ENCODE measurements at regions not wholly inside any gene's neighbourhood (a gene's known extent, or its start where the extent isn't known, plus 50 kb on each side); places are given as distances from the start of the nearest gene placed in this dataset.
"Not testable (repeated sequence)": the region's sequence is repeated elsewhere in the genome, so short reads cannot be mapped to it uniquely, and the experiment has no call there.

DNA sequence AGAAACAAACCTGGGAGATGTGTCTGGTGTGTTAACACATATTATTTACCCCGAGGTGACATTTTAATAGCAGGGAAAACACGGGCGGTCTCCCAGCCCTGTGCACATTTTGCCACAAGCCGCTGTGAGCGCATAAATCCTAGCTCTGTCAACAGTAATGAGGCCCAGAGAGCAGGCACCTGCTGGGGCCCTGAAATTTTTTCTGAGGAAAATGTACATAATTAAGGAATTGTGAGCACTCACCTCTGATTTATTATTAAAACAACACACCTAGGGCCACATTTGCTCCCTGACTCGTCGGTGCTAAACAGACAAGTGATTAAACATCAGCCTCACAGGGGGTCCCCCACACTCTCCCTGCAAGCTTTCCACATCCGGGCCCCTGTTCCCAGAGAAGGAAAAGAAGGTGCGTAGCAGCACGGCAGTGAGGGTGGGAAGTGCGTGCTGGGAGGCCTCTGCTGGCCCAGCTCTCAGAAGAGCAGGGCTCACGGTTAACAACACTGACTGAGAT, 616.3 kb downstream of the UQCRFS1 start:
- Histone ChIP-seq H3K4me3 (ENCODE audit: low read length) (no peak overlapping the region), H4K5ac (ENCODE audit: low read length) (no peak overlapping the region), H3K18ac (ENCODE audit: low read length) (no peak overlapping the region), H3K9ac (ENCODE audit: low read length) (no peak overlapping the region), H2AK5ac (ENCODE audit: low read length) (no peak overlapping the region), H3K4me1 (ENCODE audit: control insufficient read depth, low read depth, low read length) (no peaks in the 10 kb centered on the region), H2BK15ac (replicated peaks; ENCODE audit: low read depth) (no peak overlapping the region), H3K56ac (ENCODE audit: low read length) (no peak overlapping the region), H3K27ac (ENCODE audit: low read depth, low read length) (no peak overlapping the region), H3K79me1 (ENCODE audit: low read length) (no peaks in the 10 kb centered on the region), H4K8ac (ENCODE audit: low read depth, low read length) (no peak overlapping the region), H3K4me2 (ENCODE audit: low read length) (no peak overlapping the region), H3K79me2 (ENCODE audit: control insufficient read depth, insufficient read depth, low read length) (no peaks in the 10 kb centered on the region), H3K4ac (ENCODE audit: low read depth, low read length) (no peak overlapping the region), H2BK120ac (ENCODE audit: low read depth, low read length) (no peak overlapping the region), H3K27me3 (ENCODE audit: insufficient read depth, low read length, poor library complexity) (no peaks in the 10 kb centered on the region), H2BK5ac (ENCODE audit: low read length) (no peak overlapping the region), H3K23ac (ENCODE audit: low read length) (no peak overlapping the region), H3K36me3 (ENCODE audit: control insufficient read depth, insufficient read depth, low read length) (no peaks in the 10 kb centered on the region)
- no peak for DNase-seq
- no CpG with 5 or more reads among the region's 12 CpGs for WGBS (ENCODE audit: extremely low coverage, insufficient coverage, low lambda C conversion rate)

DNA sequence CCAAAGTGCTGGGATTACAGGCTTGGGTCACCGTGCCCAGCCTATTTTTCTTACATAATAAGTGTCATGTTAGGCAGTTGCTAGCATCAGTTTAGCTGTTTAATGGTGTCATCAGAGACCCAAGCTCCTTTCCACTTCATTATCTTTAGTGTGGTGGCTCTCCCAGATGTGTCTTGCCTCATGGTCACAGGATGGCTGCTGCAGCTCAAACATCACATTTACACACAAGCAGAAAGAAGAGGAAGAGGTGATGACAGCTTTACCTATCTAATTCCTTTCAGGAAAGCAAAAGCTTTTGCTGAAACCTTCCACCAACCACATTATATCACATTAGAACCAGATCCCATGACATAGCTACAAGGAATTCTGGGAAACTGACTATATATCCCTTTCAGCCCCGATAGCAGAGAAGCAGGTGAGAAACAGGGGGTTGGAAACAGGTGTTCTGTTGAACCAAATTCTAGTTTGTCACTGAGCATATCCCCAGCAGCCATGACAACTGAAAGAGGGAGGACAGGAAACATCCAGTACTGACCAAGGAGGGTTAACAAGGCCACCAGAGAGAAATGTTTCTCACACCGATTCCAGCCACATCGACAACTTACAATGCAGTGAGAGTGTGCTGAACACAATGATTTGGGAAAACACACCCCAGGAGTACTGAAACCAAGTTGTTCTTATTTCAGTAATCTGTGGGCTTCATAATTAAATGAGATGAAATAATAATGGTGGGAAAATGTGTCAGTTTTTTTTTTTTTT, 617.0 kb downstream of the UQCRFS1 start:
- H3K56ac ChIP-seq (ENCODE audit: low read length), result no peak overlapping the region
- H3K9ac ChIP-seq (ENCODE audit: low read length), result no peak overlapping the region
- no peak overlapping the region for H3K4me3 ChIP-seq (ENCODE audit: low read length)
- no peak overlapping the region for H3K18ac ChIP-seq (ENCODE audit: low read length)
- no peak overlapping the region for H3K27ac ChIP-seq (ENCODE audit: low read depth, low read length)
- no peaks in the 10 kb centered on the region for H3K79me1 ChIP-seq (ENCODE audit: low read length)
- no peaks in the 10 kb centered on the region for H3K79me2 ChIP-seq (ENCODE audit: control insufficient read depth, insufficient read depth, low read length)
- H3K27me3 ChIP-seq (ENCODE audit: insufficient read depth, low read length, poor library complexity), result no peaks in the 10 kb centered on the region
- H4K5ac ChIP-seq (ENCODE audit: low read length), result no peak overlapping the region
- H2BK5ac ChIP-seq (ENCODE audit: low read length), result no peak overlapping the region
- no peak overlapping the region for H3K23ac ChIP-seq (ENCODE audit: low read length)
- H3K36me3 ChIP-seq (ENCODE audit: control insufficient read depth, insufficient read depth, low read length), result no peaks in the 10 kb centered on the region
- no peak overlapping the region for H2BK120ac ChIP-seq (ENCODE audit: low read depth, low read length)
- no CpG with 5 or more reads among the region's 4 CpGs for WGBS (ENCODE audit: extremely low coverage, insufficient coverage, low lambda C conversion rate)
- H2BK15ac ChIP-seq (replicated peaks; ENCODE audit: low read depth), result no peak overlapping the region
- H3K4ac ChIP-seq (ENCODE audit: low read depth, low read length), result no peak overlapping the region
- H3K4me1 ChIP-seq (ENCODE audit: control insufficient read depth, low read depth, low read length), result no peaks in the 10 kb centered on the region
- H2AK5ac ChIP-seq (ENCODE audit: low read length), result no peak overlapping the region
- DNase-seq, result no peak
- no peak overlapping the region for H3K4me2 ChIP-seq (ENCODE audit: low read length)
- H4K8ac ChIP-seq (ENCODE audit: low read depth, low read length), result no peak overlapping the region

DNA sequence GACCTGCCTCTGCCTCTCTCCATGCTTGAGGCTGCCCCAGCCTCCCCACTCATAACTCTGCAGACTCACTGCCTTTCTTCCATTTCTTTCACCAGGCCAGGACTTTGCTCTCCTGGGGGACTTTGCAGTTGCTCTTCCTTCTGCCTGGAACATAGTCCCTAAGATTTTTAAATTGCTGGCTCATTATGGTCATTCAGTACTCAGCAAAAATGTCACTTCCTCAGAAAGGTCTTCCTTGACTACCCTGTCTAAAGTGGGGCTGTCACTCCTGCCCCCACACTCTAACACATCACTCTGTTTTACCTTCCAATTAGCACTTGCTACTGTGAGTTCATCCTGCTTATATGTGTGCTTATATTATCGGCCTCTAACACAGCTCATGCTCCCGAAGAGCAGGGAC, 618.2 kb downstream of the UQCRFS1 start:
- no peak for DNase-seq
- H3K36me3 ChIP-seq (ENCODE audit: control insufficient read depth, insufficient read depth, low read length), result no peaks in the 10 kb centered on the region
- H3K27me3 ChIP-seq (ENCODE audit: insufficient read depth, low read length, poor library complexity), result no peaks in the 10 kb centered on the region
- H4K8ac ChIP-seq (ENCODE audit: low read depth, low read length), result no peak overlapping the region
- H3K18ac ChIP-seq (ENCODE audit: low read length), result no peak overlapping the region
- no peak overlapping the region for H3K4ac ChIP-seq (ENCODE audit: low read depth, low read length)
- no peak overlapping the region for H3K23ac ChIP-seq (ENCODE audit: low read length)
- no CpG with 5 or more reads among the region's 2 CpGs for WGBS (ENCODE audit: extremely low coverage, insufficient coverage, low lambda C conversion rate)
- no peak overlapping the region for H2AK5ac ChIP-seq (ENCODE audit: low read length)
- no peak overlapping the region for H3K4me2 ChIP-seq (ENCODE audit: low read length)
- H3K27ac ChIP-seq (ENCODE audit: low read depth, low read length), result no peak overlapping the region
- H2BK15ac ChIP-seq (replicated peaks; ENCODE audit: low read depth), result no peak overlapping the region
- no peak overlapping the region for H4K5ac ChIP-seq (ENCODE audit: low read length)
- no peak overlapping the region for H2BK120ac ChIP-seq (ENCODE audit: low read depth, low read length)
- H3K4me3 ChIP-seq (ENCODE audit: low read length), result no peak overlapping the region
- no peak overlapping the region for H3K56ac ChIP-seq (ENCODE audit: low read length)
- no peak overlapping the region for H2BK5ac ChIP-seq (ENCODE audit: low read length)
- no peaks in the 10 kb centered on the region for H3K79me1 ChIP-seq (ENCODE audit: low read length)
- no peaks in the 10 kb centered on the region for H3K79me2 ChIP-seq (ENCODE audit: control insufficient read depth, insufficient read depth, low read length)
- no peak overlapping the region for H3K9ac ChIP-seq (ENCODE audit: low read length)
- no peaks in the 10 kb centered on the region for H3K4me1 ChIP-seq (ENCODE audit: control insufficient read depth, low read depth, low read length)

DNA sequence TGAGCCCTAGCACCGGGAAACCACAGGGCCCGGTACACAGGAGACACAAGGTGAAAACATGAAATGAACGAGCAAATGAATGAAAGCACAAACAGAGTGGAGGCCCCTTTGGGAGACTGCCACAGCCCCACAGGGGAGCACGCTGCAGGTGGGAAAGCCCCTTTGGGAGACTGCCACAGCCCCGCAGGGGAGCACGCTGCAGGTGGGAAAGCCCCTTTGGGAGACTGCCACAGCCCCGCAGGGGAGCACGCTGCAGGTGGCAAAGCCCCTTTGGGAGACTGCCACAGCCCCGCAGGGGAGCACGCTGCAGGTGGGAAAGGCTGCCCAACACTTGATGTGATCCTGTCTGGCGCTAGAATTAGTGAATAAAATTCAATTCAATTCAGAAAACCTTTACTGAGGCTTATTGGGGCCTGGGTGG, 623.0 kb downstream of the UQCRFS1 start:
- not testable (repeated sequence) for H3K4ac ChIP-seq (ENCODE audit: low read depth, low read length); H3K9ac ChIP-seq (ENCODE audit: low read length); H2AK5ac ChIP-seq (ENCODE audit: low read length); H2BK120ac ChIP-seq (ENCODE audit: low read depth, low read length); H2BK15ac ChIP-seq (replicated peaks; ENCODE audit: low read depth); H3K4me3 ChIP-seq (ENCODE audit: low read length); H3K23ac ChIP-seq (ENCODE audit: low read length); H3K79me2 ChIP-seq (ENCODE audit: control insufficient read depth, insufficient read depth, low read length); H3K56ac ChIP-seq (ENCODE audit: low read length); H3K36me3 ChIP-seq (ENCODE audit: control insufficient read depth, insufficient read depth, low read length); H4K8ac ChIP-seq (ENCODE audit: low read depth, low read length); DNase-seq; H2BK5ac ChIP-seq (ENCODE audit: low read length); H4K5ac ChIP-seq (ENCODE audit: low read length); H3K4me1 ChIP-seq (ENCODE audit: control insufficient read depth, low read depth, low read length); H3K4me2 ChIP-seq (ENCODE audit: low read length); H3K18ac ChIP-seq (ENCODE audit: low read length); H3K27ac ChIP-seq (ENCODE audit: low read depth, low read length); H3K27me3 ChIP-seq (ENCODE audit: insufficient read depth, low read length, poor library complexity); H3K79me1 ChIP-seq (ENCODE audit: low read length)
- no CpG with 5 or more reads among the region's 11 CpGs for WGBS (ENCODE audit: extremely low coverage, insufficient coverage, low lambda C conversion rate)

DNA sequence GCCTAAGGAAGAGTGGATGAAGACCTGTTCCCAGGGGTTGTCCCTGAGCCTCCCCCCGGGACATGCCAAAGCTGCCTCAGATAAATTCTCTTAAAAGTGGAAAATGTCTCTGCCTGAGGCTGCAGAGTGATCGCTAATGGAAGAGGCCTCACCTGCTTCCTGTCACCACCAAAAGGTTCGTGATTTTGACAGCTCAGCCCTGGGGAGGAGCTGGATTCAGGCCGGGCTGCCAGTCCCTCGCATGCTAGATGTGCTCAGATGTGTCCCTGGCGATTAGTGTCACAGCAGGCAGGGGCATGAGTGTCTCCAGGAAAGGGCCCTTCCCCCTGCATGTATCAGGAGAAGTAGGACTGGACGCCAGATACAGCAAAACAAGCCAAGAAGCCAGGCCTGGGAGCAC, 626.5 kb downstream of the UQCRFS1 start:
- Histone ChIP-seq H4K8ac (ENCODE audit: low read depth, low read length) (no peak overlapping the region), H3K4me2 (ENCODE audit: low read length) (no peak overlapping the region), H3K36me3 (ENCODE audit: control insufficient read depth, insufficient read depth, low read length) (no peaks in the 10 kb centered on the region), H2BK5ac (ENCODE audit: low read length) (no peak overlapping the region), H3K4ac (ENCODE audit: low read depth, low read length) (no peak overlapping the region), H2BK120ac (ENCODE audit: low read depth, low read length) (no peak overlapping the region), H2BK15ac (replicated peaks; ENCODE audit: low read depth) (no peak overlapping the region), H3K56ac (ENCODE audit: low read length) (no peak overlapping the region), H3K23ac (ENCODE audit: low read length) (no peak overlapping the region), H3K9ac (ENCODE audit: low read length) (no peak overlapping the region), H3K27me3 (ENCODE audit: insufficient read depth, low read length, poor library complexity) (no peaks in the 10 kb centered on the region), H2AK5ac (ENCODE audit: low read length) (no peak overlapping the region), H4K5ac (ENCODE audit: low read length) (no peak overlapping the region), H3K79me1 (ENCODE audit: low read length) (no peaks in the 10 kb centered on the region), H3K27ac (ENCODE audit: low read depth, low read length) (no peak overlapping the region), H3K4me3 (ENCODE audit: low read length) (no peak overlapping the region), H3K79me2 (ENCODE audit: control insufficient read depth, insufficient read depth, low read length) (no peaks in the 10 kb centered on the region), H3K4me1 (ENCODE audit: control insufficient read depth, low read depth, low read length) (peaks cover 3% of the 10 kb centered on the region), H3K18ac (ENCODE audit: low read length) (no peak overlapping the region)
- no CpG with 5 or more reads among the region's 7 CpGs for WGBS (ENCODE audit: extremely low coverage, insufficient coverage, low lambda C conversion rate)
- DNase-seq, result peak; percentile 17

DNA sequence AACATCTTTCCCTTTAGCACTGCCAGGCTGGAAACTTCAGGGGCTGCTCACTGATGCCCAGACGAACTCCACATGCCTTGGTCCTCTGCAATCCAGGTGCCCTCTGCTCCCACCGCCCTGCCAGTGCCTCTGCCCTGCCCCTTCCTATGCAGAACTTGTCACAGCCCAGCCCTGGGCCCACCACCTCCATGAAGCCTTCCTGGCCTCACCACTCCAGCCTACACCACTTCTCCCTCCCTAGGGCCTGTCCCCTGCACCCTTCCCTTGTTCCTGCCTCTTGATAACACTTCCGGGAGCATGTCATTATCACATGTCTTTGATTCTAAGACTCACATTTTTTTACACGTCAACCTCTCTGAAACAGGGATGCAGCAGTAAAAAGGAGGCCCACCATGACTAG, 627.2 kb downstream of the UQCRFS1 start:
- WGBS (ENCODE audit: extremely low coverage, insufficient coverage, low lambda C conversion rate), result no CpG with 5 or more reads among the region's 4 CpGs
- no peak overlapping the region for H3K27ac ChIP-seq (ENCODE audit: low read depth, low read length)
- no peak overlapping the region for H3K4ac ChIP-seq (ENCODE audit: low read depth, low read length)
- H3K79me2 ChIP-seq (ENCODE audit: control insufficient read depth, insufficient read depth, low read length), result no peaks in the 10 kb centered on the region
- H3K18ac ChIP-seq (ENCODE audit: low read length), result no peak overlapping the region
- no peak overlapping the region for H3K4me2 ChIP-seq (ENCODE audit: low read length)
- H2AK5ac ChIP-seq (ENCODE audit: low read length), result no peak overlapping the region
- no peak overlapping the region for H4K8ac ChIP-seq (ENCODE audit: low read depth, low read length)
- H3K23ac ChIP-seq (ENCODE audit: low read length), result no peak overlapping the region
- peaks cover 5% of the 10 kb centered on the region for H3K4me1 ChIP-seq (ENCODE audit: control insufficient read depth, low read depth, low read length)
- DNase-seq, result no peak
- no peaks in the 10 kb centered on the region for H3K79me1 ChIP-seq (ENCODE audit: low read length)
- no peak overlapping the region for H3K9ac ChIP-seq (ENCODE audit: low read length)
- H3K27me3 ChIP-seq (ENCODE audit: insufficient read depth, low read length, poor library complexity), result no peaks in the 10 kb centered on the region
- H3K56ac ChIP-seq (ENCODE audit: low read length), result no peak overlapping the region
- no peak overlapping the region for H2BK120ac ChIP-seq (ENCODE audit: low read depth, low read length)
- no peak overlapping the region for H2BK15ac ChIP-seq (replicated peaks; ENCODE audit: low read depth)
- no peak overlapping the region for H2BK5ac ChIP-seq (ENCODE audit: low read length)
- no peaks in the 10 kb centered on the region for H3K36me3 ChIP-seq (ENCODE audit: control insufficient read depth, insufficient read depth, low read length)
- H3K4me3 ChIP-seq (ENCODE audit: low read length), result no peak overlapping the region
- no peak overlapping the region for H4K5ac ChIP-seq (ENCODE audit: low read length)

Data from mesendoderm (in vitro differentiated cells).